Peyer's patch (tissue), 4 donors: ENCODE measurements at regions not wholly inside any gene's neighbourhood (a gene's known extent, or its start where the extent isn't known, plus 50 kb on each side); places are given as distances from the start of the nearest gene placed in this dataset.
"Not testable (repeated sequence)": the region's sequence is repeated elsewhere in the genome, so short reads cannot be mapped to it uniquely, and the experiment has no call there.

Experiments used
- DNase-seq, 3 donors: peaks; one replicate each; pipeline ENCODE4 v3.0.0-alpha.2; 2017 to 2019
- H3K27ac ChIP-seq, 4 donors: fragments of 200-600 bp; sonication (generic); one replicate each; pipeline ENCODE4 v1.5.1; 2016 to 2019
- H3K27me3 ChIP-seq, 2 donors: fragments of 200-600 bp; sonication (generic); one replicate each; pipeline ENCODE4 v1.5.1; 2019
- H3K36me3 ChIP-seq, 3 donors: fragments of 200-600 bp; sonication (generic); one replicate each; pipeline ENCODE4 v1.5.1; 2016 to 2019
- H3K4me1 ChIP-seq, 4 donors: fragments of 200-600 bp; sonication (generic); one replicate each; pipeline ENCODE4 v1.5.1; 2016 to 2019
- H3K4me3 ChIP-seq, 4 donors: fragments of 200-600 bp; sonication (generic); 1 replicate in 3 of 4; 2 replicates in 1 of 4; pipeline ENCODE4 v1.5.1; 2016 to 2019; ENCODE audit warnings: mild to moderate bottlenecking in 1 of 4
- H3K9me3 ChIP-seq, 4 donors: fragments of 200-600 bp; sonication (generic); one replicate each; pipeline ENCODE4 v1.5.1; 2016 to 2019; ENCODE audit warnings: mild to moderate bottlenecking in 1 of 4
- CTCF ChIP-seq, 6 experiments: fragments of 450-650 bp in 4 of 6; fragments of 200-600 bp in 2 of 6; sonication (generic) in 1 of 6; IDR thresholded peaks; one replicate each; pipeline ENCODE4 v1.5.1; 2017 to 2019; ENCODE audit warnings: antibody characterized with exemption in 6 of 6, mild to moderate bottlenecking in 3 of 6, moderate library complexity in 1 of 6
- POLR2A ChIP-seq, 2 donors: fragments of 450-650 bp; IDR thresholded peaks; one replicate each; pipeline ENCODE4 v1.5.1; 2017; ENCODE audit warnings: antibody characterized with exemption in 2 of 2, mild to moderate bottlenecking in 2 of 2, moderate library complexity in 2 of 2

- not testable (repeated sequence) for H3K4me1 ChIP-seq, H3K4me3 ChIP-seq, H3K27ac ChIP-seq, H3K27me3 ChIP-seq, H3K36me3 ChIP-seq, H3K9me3 ChIP-seq, DNase-seq
Measured at GRCh38 chr9:65421486-65421885, 136.5 kb upstream of the FOXD4L5 start.

GRCh38 chr9:65420771-65421170 is 135.8 kb upstream of the FOXD4L5 start:
- Histone ChIP-seq H3K4me3 (no peak overlapping the region), H3K9me3 (peaks cover 0 to 2% (median 0%) of the 10 kb centered on the region in 4 donors), H3K27me3 (no peaks in the 10 kb centered on the region), H3K4me1 (no peaks in the 10 kb centered on the region), H3K36me3 (no peaks in the 10 kb centered on the region), H3K27ac (no peak overlapping the region)
- TF ChIP-seq POLR2A (IDR thresholded peaks at IDR 0.05), result no peak
- TF ChIP-seq CTCF (IDR thresholded peaks at IDR 0.05), result no peak
- no peak for DNase-seq

GRCh38 chr9:65418966-65419365 is 134.0 kb upstream of the FOXD4L5 start:
- not testable (repeated sequence) for DNase-seq, H3K4me3 ChIP-seq, H3K27me3 ChIP-seq, H3K27ac ChIP-seq, H3K9me3 ChIP-seq, H3K4me1 ChIP-seq, H3K36me3 ChIP-seq

GRCh38 chr9:65416948-65417347 is 131.9 kb upstream of the FOXD4L5 start:
- not testable (repeated sequence) for H3K4me1 ChIP-seq, H3K27me3 ChIP-seq, DNase-seq, H3K4me3 ChIP-seq, H3K27ac ChIP-seq, H3K36me3 ChIP-seq, H3K9me3 ChIP-seq

- not testable (repeated sequence) for H3K4me3 ChIP-seq, H3K27ac ChIP-seq, H3K27me3 ChIP-seq, H3K36me3 ChIP-seq, H3K9me3 ChIP-seq, DNase-seq, H3K4me1 ChIP-seq
Measured at GRCh38 chr9:65414249-65414648, 129.2 kb upstream of the FOXD4L5 start.

GRCh38 chr9:65413371-65413770 is 128.4 kb upstream of the FOXD4L5 start:
- not testable (repeated sequence) for H3K4me3 ChIP-seq, H3K27ac ChIP-seq, H3K4me1 ChIP-seq, H3K9me3 ChIP-seq, H3K27me3 ChIP-seq, H3K36me3 ChIP-seq
- DNase-seq, result peak in 1 of 3 donors; percentile 21

GRCh38 chr9:65411901-65412300 is 126.9 kb upstream of the FOXD4L5 start:
- Histone ChIP-seq H3K9me3 (peaks cover 0 to 5% (median 0%) of the 10 kb centered on the region in 4 donors), H3K27me3 (no peaks in the 10 kb centered on the region), H3K4me1 (no peaks in the 10 kb centered on the region), H3K36me3 (no peaks in the 10 kb centered on the region), H3K27ac (no peak overlapping the region), H3K4me3 (no peak overlapping the region)
- peak in 1 of 3 donors; percentile 15 for DNase-seq
- TF ChIP-seq POLR2A (IDR thresholded peaks at IDR 0.05), result no peak
- no peak for TF ChIP-seq CTCF (IDR thresholded peaks at IDR 0.05)

GRCh38 chr9:65411336-65411735 is 126.3 kb upstream of the FOXD4L5 start:
- Histone ChIP-seq H3K4me3 (no peak overlapping the region), H3K36me3 (no peaks in the 10 kb centered on the region), H3K27ac (no peak overlapping the region), H3K4me1 (no peaks in the 10 kb centered on the region), H3K27me3 (no peaks in the 10 kb centered on the region), H3K9me3 (peaks cover 0 to 5% (median 0%) of the 10 kb centered on the region in 4 donors)
- TF ChIP-seq CTCF (IDR thresholded peaks at IDR 0.05), result no peak
- TF ChIP-seq POLR2A (IDR thresholded peaks at IDR 0.05), result no peak
- DNase-seq, result peak in 1 of 3 donors; percentile 14
